SK-N-SH treated with all-trans-retinoic acid at 6 μM for 48 hours (cell line): ENCODE measurements at regions not wholly inside any gene's neighbourhood (a gene's known extent, or its start where the extent isn't known, plus 50 kb on each side); places are given as distances from the start of the nearest gene placed in this dataset.

ENCODE experiments used
- ARNTL ChIP-seq: fragments of 450-650 bp; formaldehyde crosslinking; IDR thresholded peaks from 2 replicates; pipeline ENCODE4 v1.5.0; 2020; ENCODE audit warnings: low read depth, mild to moderate bottlenecking, moderate library complexity, borderline replicate concordance
- BACH2 ChIP-seq: fragments of 250-450 bp; sonication (Bioruptor Pico); IDR thresholded peaks from 2 replicates; pipeline ENCODE4 v1.9.0; 2021; ENCODE audit warnings: mild to moderate bottlenecking, borderline replicate concordance
- CSDC2 ChIP-seq: fragments of 250-450 bp; sonication (Bioruptor Pico); IDR thresholded peaks from 2 replicates; pipeline ENCODE4 v1.5.0; 2020; ENCODE audit warnings: mild to moderate bottlenecking, moderate library complexity
- GLIS3 ChIP-seq: fragments of 250-450 bp; sonication (Bioruptor Pico); IDR thresholded peaks from 2 replicates; pipeline ENCODE4 v1.5.0; 2020; ENCODE audit warnings: mild to moderate bottlenecking, moderate library complexity
- OSR1 ChIP-seq: fragments of 250-450 bp; sonication (Bioruptor Pico); IDR thresholded peaks from 2 replicates; pipeline ENCODE4 v1.8.0; 2022; ENCODE audit warnings: moderate library complexity, mild to moderate bottlenecking, inconsistent platforms
- PATZ1 ChIP-seq: fragments of 250-450 bp; sonication (Bioruptor Pico); IDR thresholded peaks from 2 replicates; pipeline ENCODE4 v1.8.0; 2020; ENCODE audit warnings: mild to moderate bottlenecking, moderate library complexity, borderline replicate concordance
- PPARA ChIP-seq: fragments of 250-450 bp; sonication (Bioruptor Pico); IDR thresholded peaks from 2 replicates; pipeline ENCODE4 v1.5.0; 2020; ENCODE audit warnings: mild to moderate bottlenecking, borderline replicate concordance
- RARB ChIP-seq: fragments of 250-450 bp; sonication (Bioruptor Pico); IDR thresholded peaks from 2 replicates; pipeline ENCODE4 v1.8.0; 2021; ENCODE audit warnings: mild to moderate bottlenecking, moderate library complexity
- TOX ChIP-seq: fragments of 250-450 bp; sonication (Bioruptor Pico); IDR thresholded peaks from 2 replicates; pipeline ENCODE4 v1.8.0; 2021; ENCODE audit warnings: mild to moderate bottlenecking, moderate library complexity, borderline replicate concordance
- TSHZ2 ChIP-seq: fragments of 250-450 bp; sonication (Bioruptor Pico); IDR thresholded peaks from 2 replicates; pipeline ENCODE4 v1.5.0; 2020; ENCODE audit warnings: mild to moderate bottlenecking, moderate library complexity
- ZFP3 ChIP-seq: fragments of 250-450 bp; sonication (Bioruptor Pico); IDR thresholded peaks from 2 replicates; pipeline ENCODE4 v1.5.0; 2020; ENCODE audit warnings: mild to moderate bottlenecking, moderate library complexity
- ZFP30 ChIP-seq: fragments of 450-650 bp; formaldehyde crosslinking; IDR thresholded peaks from 2 replicates; pipeline ENCODE4 v1.5.0; 2022; ENCODE audit warnings: mild to moderate bottlenecking, moderate library complexity

GRCh38 chr20:6623989-6624388 lies 143.5 kb upstream of the BMP2 start:
- TF ChIP-seq BACH2 (CRISPR knock-in tag) (no peak), OSR1 (no peak), ZFP3 (no peak), ZFP30 (CRISPR knock-in tag) (no peak), TOX (CRISPR knock-in tag) (no peak), PPARA (CRISPR knock-in tag) (no peak), PATZ1 (CRISPR knock-in tag) (no peak), CSDC2 (no peak), RARB (no peak), ARNTL (CRISPR knock-in tag) (no peak), TSHZ2 (CRISPR knock-in tag) (no peak), GLIS3 (CRISPR knock-in tag) (no peak)
